ENCODE measurements at regions not wholly inside any gene's neighbourhood (a gene's known extent, or its start where the extent isn't known, plus 50 kb on each side); places are given as distances from the start of the nearest gene placed in this dataset.

GRCh38 chr18:76202322-76202721 is 292.7 kb downstream of the ZNF516 start:
- no peak for TF ChIP-seq POLR2A (IDR thresholded peaks at IDR 0.05; ENCODE audit: low read length)

DNA sequence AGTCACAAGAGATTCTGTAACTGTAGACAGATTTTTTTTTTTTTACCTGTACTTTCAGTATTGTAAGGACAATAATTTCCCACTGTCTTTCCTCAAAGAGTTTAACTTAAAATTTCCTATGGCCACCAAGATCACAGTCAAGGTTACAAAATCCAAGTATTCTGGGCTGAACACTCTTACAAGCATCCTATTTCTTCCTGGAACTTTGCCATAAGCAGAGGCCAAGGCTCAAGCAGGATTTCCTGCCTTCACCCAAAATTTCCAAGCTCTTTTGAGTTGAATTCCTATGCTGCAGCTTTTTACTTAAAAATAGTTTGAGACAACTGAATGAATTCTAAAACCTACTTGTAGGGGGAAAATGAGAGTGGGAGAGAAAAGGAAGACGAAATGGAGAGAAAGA is 299.4 kb downstream of the ZNF516 start:
- DNase-seq, result no peak
- no peak for TF ChIP-seq GATA1 (IDR thresholded peaks at IDR 0.05; ENCODE audit: low read depth, low read length)
- TF ChIP-seq POLR2A (IDR thresholded peaks at IDR 0.05; ENCODE audit: low read length), result no peak

More at GRCh38 chr18:76202322-76202721, 292.7 kb downstream of the ZNF516 start:
- DNase-seq, result no peak

DNA sequence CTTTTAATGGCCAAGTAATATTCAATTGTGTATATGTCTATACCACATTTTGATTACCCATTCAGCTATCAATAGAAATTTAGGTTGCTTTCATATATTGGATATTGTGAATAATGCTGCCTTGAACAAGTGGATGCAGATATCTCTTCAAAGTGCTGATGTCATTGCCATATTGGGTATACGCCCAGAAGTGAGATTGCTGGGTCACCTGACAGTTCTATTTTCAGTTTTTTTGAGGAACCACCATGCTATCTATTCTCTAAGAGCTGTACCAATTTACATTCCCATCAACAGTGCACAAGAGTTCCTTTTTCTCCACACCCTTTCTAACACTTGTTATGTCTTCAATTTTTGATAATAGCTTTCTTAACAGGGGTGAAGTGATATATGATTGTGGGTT is 306.9 kb downstream of the ZNF516 start:
- peak in 1 of 2 experiments; percentile 21 for DNase-seq
- no peak for TF ChIP-seq GATA1 (IDR thresholded peaks at IDR 0.05; ENCODE audit: low read depth, low read length)
- TF ChIP-seq POLR2A (IDR thresholded peaks at IDR 0.05; ENCODE audit: low read length), result no peak

DNA sequence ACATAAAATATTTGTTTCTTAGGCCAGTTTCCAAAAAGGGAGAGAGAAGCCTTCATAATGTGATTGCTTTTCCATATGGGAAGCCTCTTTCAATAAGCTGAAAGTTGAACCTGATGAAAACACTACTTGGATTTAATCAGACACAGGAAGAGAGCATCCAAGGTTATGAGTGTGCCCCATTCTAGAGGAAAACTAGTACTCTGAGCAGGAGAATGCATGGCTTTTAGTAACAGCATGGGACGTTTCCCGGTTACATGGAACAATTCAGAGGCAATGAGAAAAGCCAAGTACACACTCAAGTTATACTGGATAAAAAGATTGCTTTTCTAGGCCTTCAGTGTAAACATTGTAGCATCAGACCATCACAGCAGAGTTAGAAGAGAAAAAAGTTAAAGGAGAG is 315.8 kb downstream of the ZNF516 start:
- no peak for DNase-seq
- TF ChIP-seq GATA1 (IDR thresholded peaks at IDR 0.05; ENCODE audit: low read depth, low read length) (no peak), POLR2A (IDR thresholded peaks at IDR 0.05; ENCODE audit: low read length) (no peak)

DNA sequence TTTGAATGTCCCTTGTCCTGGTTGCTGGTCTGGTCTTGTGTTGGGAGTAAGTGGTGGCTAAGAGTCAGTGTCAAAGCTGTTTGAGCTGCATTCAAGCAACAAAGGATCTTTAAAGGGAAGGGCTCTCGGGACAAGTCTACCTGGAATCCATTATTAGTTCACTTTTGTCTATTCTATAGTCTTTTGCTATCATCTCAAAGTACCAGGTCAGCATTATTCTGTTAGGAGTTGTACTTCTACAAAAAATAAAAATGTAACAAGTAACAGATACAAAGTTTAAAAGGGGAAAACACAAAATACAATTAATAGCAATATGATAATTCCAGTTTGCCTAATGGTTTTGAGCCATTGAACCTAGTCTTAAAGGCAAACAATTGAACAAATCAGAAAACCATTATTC is 317.9 kb downstream of the ZNF516 start:
- DNase-seq, result no peak
- TF ChIP-seq POLR2A (IDR thresholded peaks at IDR 0.05; ENCODE audit: low read length) (no peak), GATA1 (IDR thresholded peaks at IDR 0.05; ENCODE audit: low read depth, low read length) (no peak)

- no peak for TF ChIP-seq GATA1 (IDR thresholded peaks at IDR 0.05; ENCODE audit: low read depth, low read length)
- TF ChIP-seq POLR2A (IDR thresholded peaks at IDR 0.05; ENCODE audit: low read length), result no peak
- DNase-seq, result no peak
Observed at GRCh38 chr18:76174451-76174850, 320.6 kb downstream of the ZNF516 start.

GRCh38 chr18:76169733-76170132 is 325.3 kb downstream of the ZNF516 start:
- peak in 1 of 2 experiments; percentile 4 for DNase-seq
- no peak for TF ChIP-seq POLR2A (IDR thresholded peaks at IDR 0.05; ENCODE audit: low read length)
- no peak for TF ChIP-seq GATA1 (IDR thresholded peaks at IDR 0.05; ENCODE audit: low read depth, low read length)

DNA sequence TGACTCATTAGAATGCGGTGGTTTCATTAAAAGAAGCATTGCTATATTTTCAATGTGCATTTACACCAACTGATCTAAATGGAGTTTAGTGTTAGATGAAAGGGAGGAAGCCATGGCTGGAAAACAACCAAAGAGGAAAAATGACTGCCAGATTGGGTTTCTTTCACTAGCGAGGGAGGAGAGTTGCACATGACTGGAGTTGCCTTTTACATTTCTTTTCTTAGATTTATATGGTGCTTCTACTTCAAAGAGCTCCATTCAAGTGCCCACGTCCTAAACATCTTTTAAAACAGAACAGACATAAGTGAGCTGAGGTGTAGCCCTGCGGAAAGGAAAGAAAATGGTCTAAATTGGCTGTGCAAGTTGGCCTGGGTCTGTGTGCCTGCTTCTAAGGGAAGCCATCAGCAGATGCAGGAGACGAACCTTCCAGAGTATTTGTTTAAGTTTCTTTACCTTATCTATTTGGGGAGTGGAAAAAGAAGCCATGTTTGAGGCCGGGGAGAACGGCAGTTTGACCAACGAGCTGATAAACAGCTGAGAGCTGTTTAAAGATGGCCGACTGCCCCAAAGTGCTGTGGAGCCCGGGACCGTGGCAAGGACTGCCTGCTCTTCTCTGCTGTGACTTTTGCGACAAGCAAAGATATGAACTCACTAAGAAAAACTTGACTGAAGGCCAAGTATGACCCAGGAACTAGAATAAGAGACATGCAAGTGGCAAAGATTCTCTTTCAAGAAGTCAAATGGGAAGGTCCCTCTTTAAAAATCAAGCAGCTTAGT is 327.0 kb downstream of the ZNF516 start:
- DNase-seq, result no peak
- TF ChIP-seq GATA1 (IDR thresholded peaks at IDR 0.05; ENCODE audit: low read depth, low read length) (no peak), POLR2A (IDR thresholded peaks at IDR 0.05; ENCODE audit: low read length) (no peak)

- no peak for DNase-seq
- no peak for TF ChIP-seq POLR2A (IDR thresholded peaks at IDR 0.05; ENCODE audit: low read length)
- no peak for TF ChIP-seq GATA1 (IDR thresholded peaks at IDR 0.05; ENCODE audit: low read depth, low read length)
Observed at GRCh38 chr18:76167410-76167809, 327.6 kb downstream of the ZNF516 start.

DNA sequence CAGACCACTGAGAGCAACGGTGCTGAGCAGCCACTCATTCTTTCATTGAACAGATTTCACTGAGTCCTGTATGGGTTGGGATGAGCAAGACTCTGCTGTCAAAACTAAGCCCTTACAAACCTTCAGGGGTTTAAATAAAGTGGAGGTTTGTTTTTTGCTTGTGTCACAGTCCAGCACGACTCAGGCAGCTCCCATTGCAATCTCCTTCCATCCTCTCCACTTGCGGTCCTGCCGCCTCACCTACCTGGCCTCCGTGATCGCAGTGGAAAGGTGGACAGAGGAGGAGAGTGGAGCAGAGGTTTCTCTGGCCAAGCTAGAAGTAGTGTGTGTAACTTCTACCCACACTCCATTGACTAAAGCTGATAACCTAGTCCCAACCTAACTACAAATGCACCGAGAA is 332.2 kb downstream of the ZNF516 start:
- DNase-seq, result no peak
- no peak for TF ChIP-seq GATA1 (IDR thresholded peaks at IDR 0.05; ENCODE audit: low read depth, low read length)
- TF ChIP-seq POLR2A (IDR thresholded peaks at IDR 0.05; ENCODE audit: low read length), result no peak

DNA sequence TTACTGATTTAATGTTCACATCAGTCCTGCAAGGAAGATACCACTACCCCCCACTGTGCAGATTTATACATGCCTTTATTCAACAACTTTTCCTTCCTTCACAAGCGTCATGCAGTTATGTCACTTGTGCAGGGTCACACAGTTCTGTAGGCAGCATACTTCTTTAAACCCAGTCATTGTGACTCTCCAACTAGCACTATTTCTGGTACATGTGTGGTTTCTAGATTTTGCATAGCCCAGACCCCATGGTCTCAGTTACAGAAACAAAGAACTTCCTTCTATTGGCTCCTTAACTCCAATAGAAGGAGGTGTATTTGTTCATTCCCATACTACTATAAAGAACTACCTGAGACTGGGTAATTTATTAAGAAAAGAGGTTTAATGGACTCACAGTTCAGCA is 333.1 kb downstream of the ZNF516 start:
- TF ChIP-seq POLR2A (IDR thresholded peaks at IDR 0.05; ENCODE audit: low read length) (no peak), GATA1 (IDR thresholded peaks at IDR 0.05; ENCODE audit: low read depth, low read length) (no peak)
- no peak for DNase-seq

DNA sequence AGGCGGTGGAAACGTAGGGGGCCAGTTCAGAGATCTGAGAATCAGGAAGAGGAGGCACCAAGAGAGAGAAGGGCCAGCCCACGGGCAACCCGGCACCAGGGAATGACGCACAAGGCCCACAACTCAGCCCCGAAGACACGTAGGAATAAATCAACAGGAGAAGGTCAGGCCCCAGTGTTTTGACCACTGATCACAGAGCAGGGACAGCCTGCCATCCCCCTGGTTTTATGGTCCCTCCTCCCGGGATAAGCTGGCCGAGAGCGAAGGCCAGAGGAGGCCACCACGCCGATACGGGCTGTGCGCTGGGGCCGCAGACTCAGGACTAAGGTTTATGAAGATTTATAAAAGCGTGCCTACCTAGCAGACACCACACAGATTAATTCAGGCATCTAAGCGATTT is 341.4 kb downstream of the ZNF516 start:
- DNase-seq, result no peak
- no peak for TF ChIP-seq POLR2A (IDR thresholded peaks at IDR 0.05; ENCODE audit: low read length)
- TF ChIP-seq GATA1 (IDR thresholded peaks at IDR 0.05; ENCODE audit: low read depth, low read length), result no peak

DNA sequence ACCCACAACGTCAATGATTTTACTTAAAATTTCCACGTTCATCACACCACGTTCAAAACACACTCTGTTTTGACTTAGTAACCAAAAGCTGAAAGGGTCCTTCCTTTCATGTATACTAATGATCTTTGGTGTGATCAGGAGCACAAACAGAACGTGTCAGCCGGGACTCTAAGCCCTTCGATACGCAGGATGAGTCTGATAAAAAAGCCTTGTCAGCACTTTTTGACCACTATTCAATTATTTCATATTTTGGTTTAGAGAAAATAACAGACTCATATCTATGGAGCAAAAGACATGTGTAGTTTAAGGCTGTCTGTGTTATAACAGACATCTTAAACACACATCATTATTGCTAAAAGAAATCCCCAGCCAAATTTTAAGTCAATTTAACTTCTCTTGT is 345.3 kb downstream of the ZNF516 start:
- no peak for TF ChIP-seq POLR2A (IDR thresholded peaks at IDR 0.05; ENCODE audit: low read length)
- no peak for TF ChIP-seq GATA1 (IDR thresholded peaks at IDR 0.05; ENCODE audit: low read depth, low read length)
- DNase-seq, result no peak

DNA sequence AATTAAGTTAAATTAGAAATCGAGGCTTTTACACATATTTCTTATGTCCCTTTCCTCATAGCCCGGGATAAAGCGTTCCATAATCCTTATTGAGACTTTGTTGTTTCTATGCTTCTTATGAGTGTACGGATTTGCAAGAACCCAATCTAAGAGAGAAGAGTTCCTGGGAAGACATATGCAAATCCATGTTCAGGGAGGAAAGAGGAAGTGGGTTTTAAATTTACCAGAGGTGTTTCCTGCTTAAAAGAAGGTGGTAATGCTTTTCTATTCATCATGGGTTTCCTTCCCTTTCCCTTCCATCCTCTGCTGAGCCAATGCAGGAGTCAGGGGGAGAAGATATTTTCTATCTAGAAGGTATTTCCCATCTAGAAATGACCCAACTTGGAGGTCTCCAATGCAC is 345.8 kb downstream of the ZNF516 start:
- no peak for DNase-seq
- TF ChIP-seq POLR2A (IDR thresholded peaks at IDR 0.05; ENCODE audit: low read length) (no peak), GATA1 (IDR thresholded peaks at IDR 0.05; ENCODE audit: low read depth, low read length) (no peak)
